ENCODE measurements at regions not wholly inside any gene's neighbourhood (a gene's known extent, or its start where the extent isn't known, plus 50 kb on each side); places are given as distances from the start of the nearest gene placed in this dataset.
A peak's percentile ranks its signal among the peaks of the same experiment; 100 is the strongest.

DNA sequence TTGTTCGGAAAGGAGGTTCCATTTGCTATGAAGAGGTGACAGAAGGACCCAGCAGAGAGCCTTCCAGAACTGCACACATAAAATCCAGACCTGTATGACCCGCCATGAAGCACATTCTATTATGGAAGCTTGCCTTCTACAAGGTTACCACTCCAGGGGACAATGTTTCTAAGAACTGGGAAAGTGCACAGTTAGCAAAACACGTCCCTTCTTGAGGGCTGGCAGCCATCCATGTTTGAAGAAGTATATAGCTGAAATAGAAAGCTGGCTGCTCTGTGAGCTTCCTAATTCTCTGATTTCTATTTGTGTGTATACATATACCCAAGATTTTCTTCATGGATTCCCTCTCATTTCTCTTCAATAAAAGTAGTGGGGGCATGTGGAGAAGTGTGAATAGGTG lies 74.6 kb downstream of the CNTN3 start:
- Histone ChIP-seq H3K27me3 (ENCODE audit: control insufficient read depth in 3 of 3, insufficient read depth in 3 of 3, low read length in 2 of 3) (no peaks in the 10 kb centered on the region), H3K9ac (ENCODE audit: insufficient read depth in 1 of 2, low read length in 2 of 2) (no peak overlapping the region), H3K36me3 (ENCODE audit: control insufficient read depth in 4 of 4, insufficient read depth in 4 of 4, low read length in 4 of 4) (no peaks in the 10 kb centered on the region), H3K4me1 (ENCODE audit: control insufficient read depth in 5 of 5, insufficient read depth in 5 of 5, low read length in 5 of 5) (peaks cover 0 to 3% (median 0%) of the 10 kb centered on the region in 5 donors), H3K27ac (ENCODE audit: low read depth in 1 of 2, low read length in 1 of 2) (no peak overlapping the region), H3K9me3 (ENCODE audit: control insufficient read depth in 4 of 4, insufficient read depth in 3 of 4, low read length in 3 of 4) (no peaks in the 10 kb centered on the region), H3K4me3 (no peak overlapping the region)
- TF ChIP-seq, protein P1, sequence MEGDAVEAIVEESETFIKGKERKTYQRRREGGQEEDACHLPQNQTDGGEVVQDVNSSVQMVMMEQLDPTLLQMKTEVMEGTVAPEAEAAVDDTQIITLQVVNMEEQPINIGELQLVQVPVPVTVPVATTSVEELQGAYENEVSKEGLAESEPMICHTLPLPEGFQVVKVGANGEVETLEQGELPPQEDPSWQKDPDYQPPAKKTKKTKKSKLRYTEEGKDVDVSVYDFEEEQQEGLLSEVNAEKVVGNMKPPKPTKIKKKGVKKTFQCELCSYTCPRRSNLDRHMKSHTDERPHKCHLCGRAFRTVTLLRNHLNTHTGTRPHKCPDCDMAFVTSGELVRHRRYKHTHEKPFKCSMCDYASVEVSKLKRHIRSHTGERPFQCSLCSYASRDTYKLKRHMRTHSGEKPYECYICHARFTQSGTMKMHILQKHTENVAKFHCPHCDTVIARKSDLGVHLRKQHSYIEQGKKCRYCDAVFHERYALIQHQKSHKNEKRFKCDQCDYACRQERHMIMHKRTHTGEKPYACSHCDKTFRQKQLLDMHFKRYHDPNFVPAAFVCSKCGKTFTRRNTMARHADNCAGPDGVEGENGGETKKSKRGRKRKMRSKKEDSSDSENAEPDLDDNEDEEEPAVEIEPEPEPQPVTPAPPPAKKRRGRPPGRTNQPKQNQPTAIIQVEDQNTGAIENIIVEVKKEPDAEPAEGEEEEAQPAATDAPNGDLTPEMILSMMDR (IDR thresholded peaks at IDR 0.05; ENCODE audit: control extremely low read depth, extremely low read depth), result no peak
- ATAC-seq (ENCODE audit: insufficient read depth, low FRiP score), result no peak
- DNase-seq, result peak; percentile 34 to 87 (median 80)
- 57 to 73% methylated on average over 3 of the region's 3 CpGs for WGBS, 2 donors

DNA sequence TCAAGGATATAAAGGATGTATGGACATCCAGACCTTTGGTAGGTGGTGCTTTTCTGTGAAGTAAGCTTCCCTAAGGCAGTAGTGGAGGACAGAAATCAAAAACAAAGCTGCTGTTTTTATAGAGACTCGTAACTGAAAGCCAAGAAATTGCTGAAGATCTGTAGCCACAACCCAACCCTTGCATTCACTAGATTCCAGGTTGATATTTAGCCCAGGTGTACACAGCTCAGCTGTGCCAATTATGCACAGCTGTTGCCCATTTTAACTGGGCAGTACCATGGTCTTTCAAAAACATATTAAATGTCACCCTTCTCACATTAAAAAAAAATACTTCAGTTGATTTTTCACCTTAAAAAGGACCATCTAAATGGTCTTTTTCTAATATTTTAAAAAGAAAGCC lies 75.8 kb downstream of the CNTN3 start:
- no peak overlapping the region for H3K9ac ChIP-seq (ENCODE audit: insufficient read depth in 1 of 2, low read length in 2 of 2)
- no peak overlapping the region for H3K27ac ChIP-seq (ENCODE audit: low read depth in 1 of 2, low read length in 1 of 2)
- WGBS, 2 donors, result 52 to 81% methylated on average over 1 of the region's 1 CpG
- TF ChIP-seq, protein P1 (IDR thresholded peaks at IDR 0.05; ENCODE audit: control extremely low read depth, extremely low read depth), result no peak
- peaks cover 0 to 3% (median 0%) of the 10 kb centered on the region in 5 donors for H3K4me1 ChIP-seq (ENCODE audit: control insufficient read depth in 5 of 5, insufficient read depth in 5 of 5, low read length in 5 of 5)
- H3K36me3 ChIP-seq (ENCODE audit: control insufficient read depth in 4 of 4, insufficient read depth in 4 of 4, low read length in 4 of 4), result no peaks in the 10 kb centered on the region
- no peaks in the 10 kb centered on the region for H3K27me3 ChIP-seq (ENCODE audit: control insufficient read depth in 3 of 3, insufficient read depth in 3 of 3, low read length in 2 of 3)
- no peak overlapping the region for H3K4me3 ChIP-seq
- DNase-seq (no peak), ATAC-seq (ENCODE audit: insufficient read depth, low FRiP score) (no peak)
- H3K9me3 ChIP-seq (ENCODE audit: control insufficient read depth in 4 of 4, insufficient read depth in 3 of 4, low read length in 3 of 4), result no peaks in the 10 kb centered on the region

DNA sequence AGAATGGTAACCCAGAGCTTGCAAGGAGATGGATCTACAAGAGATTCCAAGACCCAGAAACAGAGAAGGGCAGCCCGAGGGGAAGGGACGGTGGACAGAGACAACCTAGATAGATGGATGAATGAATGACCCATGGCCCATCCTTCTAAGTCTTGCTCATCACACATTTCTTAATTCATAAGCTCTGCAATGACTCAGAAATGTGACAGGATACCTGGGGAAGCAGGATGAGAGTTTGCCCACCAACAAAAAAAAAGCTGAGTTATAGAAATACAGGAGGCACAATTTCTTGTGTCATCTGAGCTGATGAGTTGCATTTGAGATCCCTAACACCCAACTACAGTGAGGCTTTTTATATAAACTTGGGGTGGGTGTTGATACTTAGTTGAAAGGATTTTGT lies 76.6 kb downstream of the CNTN3 start:
- DNase-seq (no peak), ATAC-seq (ENCODE audit: insufficient read depth, low FRiP score) (no peak)
- Histone ChIP-seq H3K4me1 (ENCODE audit: control insufficient read depth in 5 of 5, insufficient read depth in 5 of 5, low read length in 5 of 5) (peaks cover 0 to 3% (median 0%) of the 10 kb centered on the region in 5 donors), H3K4me3 (no peak overlapping the region), H3K36me3 (ENCODE audit: control insufficient read depth in 4 of 4, insufficient read depth in 4 of 4, low read length in 4 of 4) (no peaks in the 10 kb centered on the region), H3K27ac (ENCODE audit: low read depth in 1 of 2, low read length in 1 of 2) (no peak overlapping the region), H3K9ac (ENCODE audit: insufficient read depth in 1 of 2, low read length in 2 of 2) (no peak overlapping the region), H3K27me3 (ENCODE audit: control insufficient read depth in 3 of 3, insufficient read depth in 3 of 3, low read length in 2 of 3) (no peaks in the 10 kb centered on the region), H3K9me3 (ENCODE audit: control insufficient read depth in 4 of 4, insufficient read depth in 3 of 4, low read length in 3 of 4) (no peaks in the 10 kb centered on the region)
- TF ChIP-seq, protein P1 (IDR thresholded peaks at IDR 0.05; ENCODE audit: control extremely low read depth, extremely low read depth), result no peak
- WGBS, 2 donors, result 89 to 96% methylated on average over 2 of the region's 2 CpGs

DNA sequence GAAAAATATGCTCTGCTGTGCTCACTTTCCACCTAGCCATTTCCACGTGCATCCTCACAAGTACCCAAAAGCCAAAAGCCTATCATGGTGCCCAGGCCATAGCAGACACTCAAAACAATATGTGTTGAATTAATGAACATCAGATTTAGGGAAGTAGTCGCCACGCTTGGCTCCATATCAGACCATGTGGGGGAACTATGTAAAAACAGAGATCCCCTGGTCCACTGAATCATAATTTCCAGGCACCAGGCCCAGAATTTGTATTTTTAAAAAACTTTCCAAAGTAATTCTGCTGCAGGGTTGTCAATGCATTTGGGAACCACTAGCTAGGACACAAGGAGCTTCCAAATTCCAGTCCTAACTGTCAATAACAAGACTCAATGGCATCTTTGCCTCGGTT lies 77.3 kb downstream of the CNTN3 start:
- no peaks in the 10 kb centered on the region for H3K36me3 ChIP-seq (ENCODE audit: control insufficient read depth in 4 of 4, insufficient read depth in 4 of 4, low read length in 4 of 4)
- peaks cover 0 to 3% (median 0%) of the 10 kb centered on the region in 5 donors for H3K4me1 ChIP-seq (ENCODE audit: control insufficient read depth in 5 of 5, insufficient read depth in 5 of 5, low read length in 5 of 5)
- WGBS, 2 donors, result 70 to 83% methylated on average over 4 of the region's 4 CpGs
- no peaks in the 10 kb centered on the region for H3K9me3 ChIP-seq (ENCODE audit: control insufficient read depth in 4 of 4, insufficient read depth in 3 of 4, low read length in 3 of 4)
- H3K4me3 ChIP-seq, result no peak overlapping the region
- H3K27ac ChIP-seq (ENCODE audit: low read depth in 1 of 2, low read length in 1 of 2), result no peak overlapping the region
- H3K9ac ChIP-seq (ENCODE audit: insufficient read depth in 1 of 2, low read length in 2 of 2), result no peak overlapping the region
- no peaks in the 10 kb centered on the region for H3K27me3 ChIP-seq (ENCODE audit: control insufficient read depth in 3 of 3, insufficient read depth in 3 of 3, low read length in 2 of 3)
- TF ChIP-seq, protein P1 (IDR thresholded peaks at IDR 0.05; ENCODE audit: control extremely low read depth, extremely low read depth), result no peak
- DNase-seq (peak in 1 of 3 donors; percentile 59), ATAC-seq (ENCODE audit: insufficient read depth, low FRiP score) (no peak)

Data from lung (tissue), 11 donors.